Kidney (tissue), 13 donors: ENCODE measurements at regions not wholly inside any gene's neighbourhood (a gene's known extent, or its start where the extent isn't known, plus 50 kb on each side); places are given as distances from the start of the nearest gene placed in this dataset.

Experiments used
- DNase-seq, 5 donors: peaks; one replicate each; pipeline ENCODE4 v3.0.0-alpha.2; 2013 to 2020
- FAIRE-seq: peaks from 2 replicates; lab custom pipeline; 2012; peaks lifted over from hg19 to GRCh38; lab: Jason Lieb, UNC
- H3K27ac ChIP-seq, 2 donors: one replicate each; pipeline ENCODE4 v1.7.0; 2013; ENCODE audit warnings: low read depth in 2 of 2, low read length in 2 of 2, inconsistent platforms in 1 of 2
- H3K27me3 ChIP-seq: one replicate; pipeline ENCODE4 v1.7.1; 2013; ENCODE audit warnings: low read length, inconsistent platforms; ENCODE audit not compliant: control insufficient read depth, insufficient read depth
- H3K36me3 ChIP-seq, 3 donors: one replicate each; pipeline versions ENCODE4 v1.7.0 to v1.7.1; 2013; ENCODE audit warnings: low read length in 3 of 3, control low read depth in 1 of 3, inconsistent platforms in 1 of 3; ENCODE audit not compliant: insufficient read depth in 3 of 3, control insufficient read depth in 2 of 3
- H3K4me1 ChIP-seq, 3 donors: one replicate each; pipeline versions ENCODE4 v1.7.0 to v1.7.1; 2013; ENCODE audit warnings: low read length in 3 of 3, inconsistent platforms in 1 of 3, low read depth in 1 of 3; ENCODE audit not compliant: control insufficient read depth in 2 of 3, insufficient read depth in 2 of 3
- H3K4me3 ChIP-seq, 3 donors: one replicate each; pipeline versions ENCODE4 v1.7.0 to v1.8.1; 2013; ENCODE audit warnings: low read length in 3 of 3, control low read depth in 1 of 3, inconsistent platforms in 1 of 3
- H3K9ac ChIP-seq, 3 donors: one replicate each; pipeline versions ENCODE4 v1.7.0 to v1.7.1; 2013; ENCODE audit warnings: low read length in 3 of 3, control low read depth in 1 of 3, inconsistent platforms in 1 of 3
- H3K9me3 ChIP-seq, 3 donors: one replicate each; pipeline versions ENCODE4 v1.7.0 to v1.7.1; 2013; ENCODE audit warnings: low read length in 3 of 3, control low read depth in 1 of 3, inconsistent platforms in 1 of 3; ENCODE audit not compliant: control insufficient read depth in 2 of 3, insufficient read depth in 1 of 3
- intact Hi-C: fragments of 100-400 bp; cut with DNase I; formaldehyde crosslinking; loops from one replicate; pipeline ENCODE4 v1.11.1; 2022
- TF ChIP-seq, protein P1 (sequence below): IDR thresholded peaks from 3 replicates; pipeline ENCODE4 v1.5.1; 2012; ENCODE audit warnings: mild to moderate bottlenecking, moderate library complexity, borderline replicate concordance; ENCODE audit not compliant: insufficient read depth; ENCODE audit errors: extremely low read depth
- donor health status: control.
- donor health status: control.
- donor health status: control.
- donor health status: control.
- donor health status: control.
- donor health status: DM: yes; HTN: yes; CAD: no.
- donor health status: Normal renal cell carcinoma (clear cell type).

DNA sequence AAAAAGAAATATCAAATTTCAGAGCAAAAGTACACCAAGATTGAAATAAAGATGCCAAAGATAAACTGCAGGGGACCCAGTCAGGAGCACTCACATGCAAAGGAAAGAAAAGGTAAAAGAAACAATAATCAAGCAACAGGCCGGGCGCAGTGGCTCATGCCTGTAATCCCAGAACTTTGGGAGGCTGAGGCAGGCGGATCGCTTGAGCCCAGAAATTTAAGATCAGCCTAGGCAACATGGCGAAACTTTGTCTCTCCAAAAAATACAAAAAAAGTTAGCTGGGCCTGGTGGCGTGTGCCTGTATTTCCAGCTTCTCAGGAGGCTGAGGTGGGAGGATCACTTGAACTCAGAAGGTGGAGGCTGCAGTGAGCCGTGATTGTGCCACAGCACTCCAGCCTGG lies 107.6 kb upstream of the SMURF2 start:
- DNase-seq = no peak
- H3K36me3 ChIP-seq = no peaks in the 10 kb centered on the region
- no peaks in the 10 kb centered on the region for H3K9me3 ChIP-seq
- no peak overlapping the region for H3K27ac ChIP-seq
- H3K4me1 ChIP-seq = no peaks in the 10 kb centered on the region
- H3K27me3 ChIP-seq = no peaks in the 10 kb centered on the region
- TF ChIP-seq, protein P1, sequence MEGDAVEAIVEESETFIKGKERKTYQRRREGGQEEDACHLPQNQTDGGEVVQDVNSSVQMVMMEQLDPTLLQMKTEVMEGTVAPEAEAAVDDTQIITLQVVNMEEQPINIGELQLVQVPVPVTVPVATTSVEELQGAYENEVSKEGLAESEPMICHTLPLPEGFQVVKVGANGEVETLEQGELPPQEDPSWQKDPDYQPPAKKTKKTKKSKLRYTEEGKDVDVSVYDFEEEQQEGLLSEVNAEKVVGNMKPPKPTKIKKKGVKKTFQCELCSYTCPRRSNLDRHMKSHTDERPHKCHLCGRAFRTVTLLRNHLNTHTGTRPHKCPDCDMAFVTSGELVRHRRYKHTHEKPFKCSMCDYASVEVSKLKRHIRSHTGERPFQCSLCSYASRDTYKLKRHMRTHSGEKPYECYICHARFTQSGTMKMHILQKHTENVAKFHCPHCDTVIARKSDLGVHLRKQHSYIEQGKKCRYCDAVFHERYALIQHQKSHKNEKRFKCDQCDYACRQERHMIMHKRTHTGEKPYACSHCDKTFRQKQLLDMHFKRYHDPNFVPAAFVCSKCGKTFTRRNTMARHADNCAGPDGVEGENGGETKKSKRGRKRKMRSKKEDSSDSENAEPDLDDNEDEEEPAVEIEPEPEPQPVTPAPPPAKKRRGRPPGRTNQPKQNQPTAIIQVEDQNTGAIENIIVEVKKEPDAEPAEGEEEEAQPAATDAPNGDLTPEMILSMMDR = no peak
- no peak for FAIRE-seq
- intact Hi-C loops = no loop called here
- H3K9ac ChIP-seq = no peak overlapping the region
- no peak overlapping the region for H3K4me3 ChIP-seq

DNA sequence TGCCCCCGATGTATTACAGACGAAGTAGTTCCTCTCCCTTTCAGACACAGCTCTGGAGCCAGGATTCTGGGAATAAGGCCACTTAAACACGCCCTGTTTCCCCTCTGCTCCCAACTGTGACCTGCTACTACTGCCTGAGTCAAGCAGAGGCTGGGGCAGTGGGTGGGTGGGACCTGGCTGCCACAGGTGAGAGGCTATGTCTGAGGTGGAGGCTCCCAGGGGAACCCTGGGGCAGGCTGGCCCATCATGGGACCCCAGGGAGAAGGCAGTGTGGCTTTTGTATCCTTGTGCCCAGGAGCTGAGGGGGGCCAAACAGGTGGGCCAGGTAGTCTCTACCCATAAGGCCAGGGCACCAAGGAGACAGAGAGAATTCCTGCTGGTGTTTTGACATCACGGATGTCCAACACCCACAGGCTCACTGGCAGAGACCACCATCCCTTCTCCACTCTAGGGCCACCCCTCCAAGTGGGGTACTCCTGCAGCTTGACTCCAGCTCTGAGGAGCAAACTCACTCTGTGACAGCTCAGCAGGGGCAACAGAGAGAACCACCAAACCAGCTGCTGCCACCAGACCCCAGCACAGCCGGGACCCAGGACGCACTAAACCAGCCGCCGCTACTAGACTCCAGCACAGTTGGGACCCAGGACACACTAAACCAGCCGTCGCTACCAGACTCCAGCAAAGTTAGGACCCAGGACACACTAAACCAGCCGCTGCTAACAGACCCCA lies 105.3 kb upstream of the SMURF2 start:
- TF ChIP-seq, protein P1 = no peak
- no peaks in the 10 kb centered on the region for H3K27me3 ChIP-seq
- H3K4me1 ChIP-seq = no peaks in the 10 kb centered on the region
- H3K27ac ChIP-seq = no peak overlapping the region
- DNase-seq = peak in 1 of 5 donors; percentile 36
- H3K9me3 ChIP-seq = no peaks in the 10 kb centered on the region
- no peak overlapping the region for H3K9ac ChIP-seq
- no peak for FAIRE-seq
- no peak overlapping the region for H3K4me3 ChIP-seq
- intact Hi-C loops = no loop called here
- H3K36me3 ChIP-seq = no peaks in the 10 kb centered on the region

DNA sequence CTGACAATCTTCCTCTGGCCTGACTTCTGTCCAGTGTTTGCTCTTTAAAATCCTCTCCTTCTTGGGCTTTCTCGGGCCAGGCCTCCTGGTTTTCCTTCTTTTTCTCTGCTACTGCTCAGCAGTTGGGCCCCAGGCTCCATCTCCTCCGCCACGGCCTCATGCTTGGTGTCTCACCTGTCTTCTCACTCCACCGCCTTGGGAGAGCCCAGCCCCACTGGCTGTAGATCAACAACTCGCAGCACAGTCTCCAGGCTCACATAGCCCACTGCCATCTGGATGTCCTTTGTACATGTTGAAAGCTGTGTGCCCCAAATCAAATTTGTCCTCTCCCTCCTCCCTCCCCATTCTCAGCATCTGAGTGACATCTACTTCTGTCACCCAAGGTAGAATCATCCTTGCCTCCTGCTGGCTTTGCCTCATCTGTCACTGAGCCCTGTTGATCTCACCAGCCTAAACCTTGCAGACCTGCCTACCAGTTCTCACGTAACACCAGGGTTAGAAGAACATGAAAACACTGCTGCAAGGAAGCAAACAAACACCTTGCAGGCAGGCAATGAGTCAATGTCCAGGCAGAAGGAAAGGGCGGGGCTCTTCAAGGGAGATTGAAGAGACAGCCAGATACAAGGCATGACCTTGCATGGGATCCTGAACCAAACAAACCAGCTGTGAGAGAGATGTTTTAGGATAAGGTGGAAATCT lies 103.2 kb upstream of the SMURF2 start:
- Histone ChIP-seq H3K36me3 (peaks cover 0 to 5% (median 0%) of the 10 kb centered on the region in 3 donors), H3K27me3 (no peaks in the 10 kb centered on the region), H3K9ac (no peak overlapping the region), H3K9me3 (no peaks in the 10 kb centered on the region), H3K27ac (no peak overlapping the region), H3K4me1 (no peaks in the 10 kb centered on the region), H3K4me3 (no peak overlapping the region)
- no peak for FAIRE-seq
- DNase-seq = peak in 1 of 5 donors; percentile 56
- TF ChIP-seq, protein P1 = no peak
- intact Hi-C loops = no loop called here
